OCI-LY1 (cell line): ENCODE measurements at regions not wholly inside any gene's neighbourhood (a gene's known extent, or its start where the extent isn't known, plus 50 kb on each side); places are given as distances from the start of the nearest gene placed in this dataset.

Source experiments
- H2AFZ ChIP-seq: fragments of 200-600 bp; sonication (generic), shearing (Covaris generic); 2 replicates; pipeline ENCODE4 v1.6.0; 2014; ENCODE audit warnings: antibody characterized with exemption, mild to moderate bottlenecking, low read length
- H3F3A ChIP-seq: fragments of 200-600 bp; sonication (generic), shearing (Covaris generic); 2 replicates; pipeline ENCODE4 v1.6.0; 2014; ENCODE audit warnings: mild to moderate bottlenecking, antibody characterized with exemption, low read length, moderate library complexity; ENCODE audit not compliant: insufficient read depth
- H3K27ac ChIP-seq: fragments of 200-600 bp; sonication (generic); 2 replicates; pipeline ENCODE4 v1.5.1; 2014; ENCODE audit warnings: low read length, mixed run types, mild to moderate bottlenecking, low read depth; ENCODE audit not compliant: poor library complexity, severe bottlenecking
- H3K27me3 ChIP-seq: fragments of 200-600 bp; sonication (generic); 2 replicates; pipeline ENCODE4 v1.6.0; 2014; ENCODE audit warnings: antibody characterized with exemption, mild to moderate bottlenecking, low read length, moderate library complexity; ENCODE audit not compliant: insufficient read depth
- H3K36me3 ChIP-seq: fragments of 200-600 bp; sonication (generic); 2 replicates; pipeline ENCODE4 v1.6.1; 2014; ENCODE audit warnings: mild to moderate bottlenecking, antibody characterized with exemption, low read length, moderate library complexity, mixed read lengths; ENCODE audit not compliant: insufficient read depth
- H3K4me1 ChIP-seq: fragments of 200-600 bp; sonication (generic); 2 replicates; pipeline ENCODE4 v1.5.1; 2014; ENCODE audit warnings: mild to moderate bottlenecking, low read length, moderate library complexity; ENCODE audit not compliant: insufficient read depth, severe bottlenecking
- H3K4me2 ChIP-seq: fragments of 200-600 bp; sonication (generic), shearing (Covaris generic); 2 replicates; pipeline ENCODE4 v1.6.1; 2014; ENCODE audit warnings: low read length
- H3K4me3 ChIP-seq: fragments of 200-600 bp; sonication (generic); 2 replicates; pipeline ENCODE4 v1.5.1; 2014; ENCODE audit warnings: low read length, low read depth, mild to moderate bottlenecking, mixed read lengths; ENCODE audit not compliant: poor library complexity, severe bottlenecking
- H3K79me2 ChIP-seq: fragments of 200-600 bp; shearing (Covaris generic); 2 replicates; pipeline ENCODE4 v1.6.1; 2016; ENCODE audit warnings: mixed run types, low read length, mixed read lengths; ENCODE audit not compliant: insufficient read depth
- H3K9ac ChIP-seq: fragments of 200-600 bp; sonication (generic), shearing (Covaris generic); 2 replicates; pipeline ENCODE4 v1.6.1; 2014; ENCODE audit warnings: mild to moderate bottlenecking, low read length, mixed read lengths
- H3K9me2 ChIP-seq: fragments of 200-600 bp; sonication (generic), shearing (Covaris generic); 2 replicates; pipeline ENCODE4 v1.6.1; 2014; ENCODE audit warnings: low read depth, mild to moderate bottlenecking, low read length, mixed read lengths
- H3K9me3 ChIP-seq: fragments of 200-600 bp; shearing (Covaris generic); 2 replicates; pipeline ENCODE4 v1.6.1; 2014; ENCODE audit warnings: low read length, mixed read lengths
- H4K20me1 ChIP-seq: fragments of 200-600 bp; sonication (generic), shearing (Covaris generic); 2 replicates; pipeline ENCODE4 v1.6.0; 2016; ENCODE audit warnings: mild to moderate bottlenecking, low read length; ENCODE audit not compliant: insufficient read depth
- EZH2 ChIP-seq: fragments of 200-600 bp; sonication (generic), shearing (Covaris generic); IDR thresholded peaks from 2 replicates; pipeline ENCODE4 v1.8.0; 2017; ENCODE audit warnings: borderline replicate concordance, mixed run types, mild to moderate bottlenecking, antibody characterized with exemption, low read length, moderate library complexity, mixed read lengths
- TF ChIP-seq, protein P1 (sequence below): fragments of 200-600 bp; sonication (generic), shearing (Covaris generic); IDR thresholded peaks from 2 replicates; pipeline ENCODE4 v1.5.1; 2017; ENCODE audit warnings: mild to moderate bottlenecking, antibody characterized with exemption, low read length, moderate library complexity, mixed read lengths

DNA sequence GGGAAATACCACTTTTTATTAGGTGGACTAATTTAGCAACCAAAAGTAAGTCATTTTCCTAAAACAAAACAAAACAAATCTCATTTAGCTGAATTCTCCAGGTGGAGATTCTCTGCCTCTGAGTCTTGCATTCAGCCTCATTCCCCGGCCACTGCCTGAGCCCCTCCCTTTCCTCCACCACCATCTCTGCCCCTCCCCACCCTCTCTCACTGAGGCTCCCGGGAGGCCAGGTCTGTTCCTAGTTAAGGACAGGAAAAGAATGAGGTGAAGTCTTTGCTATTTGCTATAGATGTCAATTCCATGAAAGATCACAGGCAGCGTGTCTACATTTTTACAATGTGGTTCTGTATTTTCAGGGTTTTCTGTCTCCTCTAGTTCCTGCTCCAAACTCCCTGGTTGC lies 83.0 kb upstream of the SOX11 start:
- no peaks in the 10 kb centered on the region for H3K4me1 ChIP-seq
- H4K20me1 ChIP-seq: no peaks in the 10 kb centered on the region
- no peak for TF ChIP-seq EZH2
- TF ChIP-seq, protein P1, sequence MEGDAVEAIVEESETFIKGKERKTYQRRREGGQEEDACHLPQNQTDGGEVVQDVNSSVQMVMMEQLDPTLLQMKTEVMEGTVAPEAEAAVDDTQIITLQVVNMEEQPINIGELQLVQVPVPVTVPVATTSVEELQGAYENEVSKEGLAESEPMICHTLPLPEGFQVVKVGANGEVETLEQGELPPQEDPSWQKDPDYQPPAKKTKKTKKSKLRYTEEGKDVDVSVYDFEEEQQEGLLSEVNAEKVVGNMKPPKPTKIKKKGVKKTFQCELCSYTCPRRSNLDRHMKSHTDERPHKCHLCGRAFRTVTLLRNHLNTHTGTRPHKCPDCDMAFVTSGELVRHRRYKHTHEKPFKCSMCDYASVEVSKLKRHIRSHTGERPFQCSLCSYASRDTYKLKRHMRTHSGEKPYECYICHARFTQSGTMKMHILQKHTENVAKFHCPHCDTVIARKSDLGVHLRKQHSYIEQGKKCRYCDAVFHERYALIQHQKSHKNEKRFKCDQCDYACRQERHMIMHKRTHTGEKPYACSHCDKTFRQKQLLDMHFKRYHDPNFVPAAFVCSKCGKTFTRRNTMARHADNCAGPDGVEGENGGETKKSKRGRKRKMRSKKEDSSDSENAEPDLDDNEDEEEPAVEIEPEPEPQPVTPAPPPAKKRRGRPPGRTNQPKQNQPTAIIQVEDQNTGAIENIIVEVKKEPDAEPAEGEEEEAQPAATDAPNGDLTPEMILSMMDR: no peak
- no peaks in the 10 kb centered on the region for H3K36me3 ChIP-seq
- no peak overlapping the region for H3K9ac ChIP-seq
- no peaks in the 10 kb centered on the region for H3K9me3 ChIP-seq
- no peak overlapping the region for H2AFZ ChIP-seq
- H3K27ac ChIP-seq: no peak overlapping the region
- H3K4me2 ChIP-seq: no peak overlapping the region
- no peaks in the 10 kb centered on the region for H3F3A ChIP-seq
- no peak overlapping the region for H3K4me3 ChIP-seq
- peaks cover 5% of the 10 kb centered on the region; the same call in 1 of the 2 replicates for H3K27me3 ChIP-seq
- no peaks in the 10 kb centered on the region for H3K9me2 ChIP-seq
- H3K79me2 ChIP-seq: no peaks in the 10 kb centered on the region

DNA sequence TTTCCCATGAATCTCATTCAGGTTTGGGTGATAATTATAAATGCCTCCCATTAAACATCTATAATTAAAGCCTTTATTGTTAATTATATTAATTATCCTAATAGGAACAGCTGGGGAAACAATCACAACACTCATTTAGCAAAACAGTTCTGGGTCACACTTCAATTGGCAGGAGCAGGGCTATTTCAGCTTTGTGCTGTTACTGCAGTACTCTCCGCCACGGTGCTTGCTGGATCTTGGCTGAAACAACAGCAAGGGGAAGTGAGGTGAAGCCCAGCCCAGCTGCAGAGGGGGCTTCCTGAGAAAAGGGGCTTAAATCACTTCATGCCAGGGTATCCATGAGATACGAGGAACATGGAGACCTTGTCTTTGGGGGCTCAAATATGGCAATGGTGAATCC lies 79.5 kb upstream of the SOX11 start:
- Histone ChIP-seq H3K4me1 (no peaks in the 10 kb centered on the region), H3K4me3 (no peak overlapping the region), H3K9ac (no peak overlapping the region), H3K4me2 (no peak overlapping the region), H3F3A (no peaks in the 10 kb centered on the region), H2AFZ (no peak overlapping the region), H3K36me3 (no peaks in the 10 kb centered on the region), H3K27me3 (peaks cover 6% of the 10 kb centered on the region; the same call in 1 of the 2 replicates), H3K9me2 (no peaks in the 10 kb centered on the region), H3K27ac (no peak overlapping the region), H3K9me3 (no peaks in the 10 kb centered on the region), H3K79me2 (no peaks in the 10 kb centered on the region), H4K20me1 (no peaks in the 10 kb centered on the region)
- no peak for TF ChIP-seq EZH2
- TF ChIP-seq, protein P1: no peak

- no peak overlapping the region for H3K27ac ChIP-seq
- TF ChIP-seq, protein P1: no peak
- no peaks in the 10 kb centered on the region for H3K4me1 ChIP-seq
- no peak overlapping the region for H3K9ac ChIP-seq
- no peaks in the 10 kb centered on the region for H3K9me3 ChIP-seq
- no peaks in the 10 kb centered on the region for H3K36me3 ChIP-seq
- no peaks in the 10 kb centered on the region for H3K9me2 ChIP-seq
- no peak overlapping the region for H3K4me2 ChIP-seq
- H4K20me1 ChIP-seq: no peaks in the 10 kb centered on the region
- H3F3A ChIP-seq: no peaks in the 10 kb centered on the region
- H3K79me2 ChIP-seq: no peaks in the 10 kb centered on the region
- no peak overlapping the region for H2AFZ ChIP-seq
- H3K27me3 ChIP-seq: peaks cover 6% of the 10 kb centered on the region; the same call in 1 of the 2 replicates
- no peak overlapping the region for H3K4me3 ChIP-seq
These were observed 76.2 kb upstream of the SOX11 start for GRCh38 chr2:5616019-5616418.
